Glomerular visceral epithelial cell (primary cell): ENCODE measurements at regions not wholly inside any gene's neighbourhood (a gene's known extent, or its start where the extent isn't known, plus 50 kb on each side); places are given as distances from the start of the nearest gene placed in this dataset.
"Not testable (repeated sequence)": the region's sequence is repeated elsewhere in the genome, so short reads cannot be mapped to it uniquely, and the experiment has no call there.

ENCODE experiments used
- DNase-seq: peaks from one replicate; pipeline ENCODE4 v3.0.0-alpha.2; 2016; ENCODE audit errors: extremely low spot score

- DNase-seq = no peak
Measured at GRCh38 chr15:99455789-99456160, 110.0 kb upstream of the MEF2A start.

GRCh38 chr15:99464137-99464536, 101.6 kb upstream of the MEF2A start:
- DNase-seq = no peak

GRCh38 chr15:99466701-99467337, 99.0 kb upstream of the MEF2A start:
- no peak for DNase-seq

DNA sequence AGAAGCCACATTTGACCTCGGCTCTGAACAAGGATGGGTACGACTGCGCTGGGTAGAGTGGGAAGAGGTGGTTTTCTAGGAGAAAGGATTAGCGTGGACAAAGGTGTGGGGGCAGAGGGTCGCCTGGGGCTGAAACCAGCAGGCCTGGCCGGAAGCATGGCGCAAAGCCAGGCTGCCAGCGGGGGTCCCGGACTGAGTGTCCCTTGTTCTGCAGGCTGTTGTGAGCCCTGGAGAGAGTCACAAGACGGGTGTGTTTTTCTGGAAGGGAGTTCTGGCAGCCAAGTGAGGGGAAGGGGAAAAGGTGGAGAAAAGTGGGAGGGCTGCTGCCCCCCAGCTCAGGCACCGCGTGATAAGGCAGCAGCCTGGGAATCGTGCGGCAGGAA, 98.5 kb upstream of the MEF2A start:
- DNase-seq = no peak

- DNase-seq = no peak
Measured at GRCh38 chr15:99467853-99468464, 97.8 kb upstream of the MEF2A start.

- DNase-seq = not testable (repeated sequence)
Measured at GRCh38 chr15:99470204-99470603, 95.6 kb upstream of the MEF2A start.

- DNase-seq = no peak
Measured at GRCh38 chr15:99472416-99473145, 93.2 kb upstream of the MEF2A start.

GRCh38 chr15:99473981-99474906, 91.5 kb upstream of the MEF2A start:
- DNase-seq = no peak

GRCh38 chr15:99474909-99475753, 90.7 kb upstream of the MEF2A start:
- DNase-seq = no peak

DNA sequence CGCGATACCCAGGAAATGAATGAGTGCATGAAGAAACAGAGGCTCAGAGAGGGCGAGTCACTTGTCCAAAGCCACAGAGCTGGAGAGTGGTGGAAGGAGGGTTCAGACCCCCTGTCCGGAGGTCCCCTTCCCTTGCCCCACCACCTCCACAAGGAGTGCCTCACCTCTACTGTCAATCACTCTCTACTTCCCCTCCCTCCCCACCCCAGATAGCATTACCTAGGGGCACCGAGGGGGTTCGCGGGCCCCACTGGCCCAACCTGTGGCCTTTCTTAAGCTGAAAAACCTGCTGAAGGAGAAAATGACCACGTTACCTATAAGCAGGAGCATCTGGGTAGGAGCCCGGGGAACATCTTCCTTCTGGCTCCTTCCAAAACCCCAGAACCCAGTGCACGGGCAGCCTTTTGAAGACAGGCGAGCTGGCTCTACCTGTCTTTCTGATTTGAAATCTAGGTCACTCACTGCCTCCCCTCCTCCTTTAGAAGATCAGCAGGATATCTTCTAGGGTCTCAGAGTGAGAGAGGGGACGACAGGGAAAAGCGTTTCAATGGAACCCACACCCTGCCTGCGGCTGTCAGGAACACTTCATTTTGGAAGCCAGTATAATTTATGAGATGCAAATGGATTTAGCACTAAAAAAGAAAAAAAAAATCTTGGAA, 89.9 kb upstream of the MEF2A start:
- no peak for DNase-seq

GRCh38 chr15:99476413-99477222, 89.2 kb upstream of the MEF2A start:
- DNase-seq = peak; percentile 80

- DNase-seq = no peak
Measured at GRCh38 chr15:99477791-99478471, 87.9 kb upstream of the MEF2A start.

DNA sequence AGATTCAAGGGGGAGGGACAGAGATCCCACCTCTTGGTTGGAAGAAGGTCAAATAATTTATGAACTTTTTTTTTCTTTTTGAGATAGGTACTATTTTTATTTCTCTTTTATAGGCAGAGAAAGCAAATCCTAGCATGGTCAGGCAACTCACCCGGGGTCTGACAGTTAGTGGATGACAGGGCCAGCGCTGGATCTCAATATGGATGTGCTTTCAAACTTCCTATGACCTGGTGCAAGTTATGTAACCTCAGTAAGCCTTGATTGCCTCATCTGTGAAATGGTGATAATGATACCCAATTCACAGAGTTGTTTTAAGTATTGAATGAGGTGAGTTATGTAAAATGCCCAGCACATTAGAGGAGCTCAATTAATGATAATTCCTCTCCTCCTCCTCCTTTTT, 86.8 kb upstream of the MEF2A start:
- no peak for DNase-seq

DNA sequence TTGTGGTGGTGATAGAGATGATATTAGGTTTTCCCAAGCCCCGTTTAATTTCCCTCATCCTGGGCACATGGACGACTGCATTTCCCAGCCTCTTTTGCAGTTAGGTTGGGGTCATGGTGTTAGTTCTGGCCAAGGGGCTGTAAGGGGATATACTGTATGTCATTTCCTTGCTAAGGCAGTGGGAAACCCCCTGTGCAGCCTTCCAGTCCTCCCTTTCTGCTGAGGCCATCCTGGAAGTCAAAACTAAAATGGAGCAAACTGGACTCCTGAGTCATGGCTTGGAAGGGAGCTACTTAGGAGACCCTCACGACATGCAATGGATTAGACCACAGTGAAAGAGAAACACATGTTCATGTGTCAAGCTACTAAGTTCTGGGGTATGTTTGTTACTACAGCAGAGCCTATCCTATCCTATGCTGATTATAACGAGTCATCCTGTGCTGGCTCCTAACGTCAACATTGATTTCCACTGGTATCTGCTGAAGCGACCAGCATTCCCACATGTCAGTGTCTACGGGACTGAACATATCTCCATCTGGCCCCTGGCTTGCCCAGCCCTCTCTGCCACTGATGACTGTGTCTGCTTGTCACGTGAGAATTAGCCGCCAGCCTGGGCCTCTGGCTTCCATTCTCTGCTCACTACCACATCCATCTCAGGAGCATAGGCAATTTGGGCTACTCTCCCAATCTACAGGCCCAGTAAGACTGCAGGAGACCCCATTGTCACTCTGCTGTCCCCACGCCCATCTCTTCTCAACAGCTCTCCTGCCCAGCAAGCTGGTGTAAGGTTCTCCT, 85.6 kb upstream of the MEF2A start:
- no peak for DNase-seq

- DNase-seq = no peak
Measured at GRCh38 chr15:99481113-99481950, 84.5 kb upstream of the MEF2A start.

- DNase-seq = no peak
Measured at GRCh38 chr15:99481951-99482230, 83.9 kb upstream of the MEF2A start.

GRCh38 chr15:99482993-99483392, 82.8 kb upstream of the MEF2A start:
- no peak for DNase-seq
